ENCODE measurements at regions not wholly inside any gene's neighbourhood (a gene's known extent, or its start where the extent isn't known, plus 50 kb on each side); places are given as distances from the start of the nearest gene placed in this dataset.

GRCh38 chr12:58528271-58528670 lies 392.0 kb downstream of the LRIG3 start:
- H3K9me3 Mint-ChIP-seq (ENCODE audit: unreplicated experiment) = no peaks in the 10 kb centered on the region
- POLR2A ChIA-PET = no interaction called here
- H3K36me3 Mint-ChIP-seq (ENCODE audit: insufficient read depth, unreplicated experiment) = no peaks in the 10 kb centered on the region
- H3K4me1 Mint-ChIP-seq (ENCODE audit: insufficient read depth, unreplicated experiment) = peaks cover 29% of the 10 kb centered on the region
- H3K27ac Mint-ChIP-seq (ENCODE audit: low read depth, unreplicated experiment) = no peak overlapping the region
- intact Hi-C loops (cut with micrococcal nuclease) = no loop called here
- BruUV-seq (replicated peaks) = no TSS peak
- CTCF ChIA-PET = interaction anchor here (0.6 to 3.3 kb wide), 3 partner anchors 12 to 178 kb away, joined by 3 to 15 read pairs (median 14); no protein-coding TSS in a partner anchor
- no peaks in the 10 kb centered on the region for H3K27me3 Mint-ChIP-seq (ENCODE audit: insufficient read depth, unreplicated experiment)
- no peak for TF ChIP-seq CTCF (IDR thresholded peaks at IDR 0.05; ENCODE audit: unreplicated experiment)
- no peak overlapping the region for H3K4me3 Mint-ChIP-seq (ENCODE audit: unreplicated experiment)
- DNase-seq (ENCODE audit: unreplicated experiment) = no peak

DNA sequence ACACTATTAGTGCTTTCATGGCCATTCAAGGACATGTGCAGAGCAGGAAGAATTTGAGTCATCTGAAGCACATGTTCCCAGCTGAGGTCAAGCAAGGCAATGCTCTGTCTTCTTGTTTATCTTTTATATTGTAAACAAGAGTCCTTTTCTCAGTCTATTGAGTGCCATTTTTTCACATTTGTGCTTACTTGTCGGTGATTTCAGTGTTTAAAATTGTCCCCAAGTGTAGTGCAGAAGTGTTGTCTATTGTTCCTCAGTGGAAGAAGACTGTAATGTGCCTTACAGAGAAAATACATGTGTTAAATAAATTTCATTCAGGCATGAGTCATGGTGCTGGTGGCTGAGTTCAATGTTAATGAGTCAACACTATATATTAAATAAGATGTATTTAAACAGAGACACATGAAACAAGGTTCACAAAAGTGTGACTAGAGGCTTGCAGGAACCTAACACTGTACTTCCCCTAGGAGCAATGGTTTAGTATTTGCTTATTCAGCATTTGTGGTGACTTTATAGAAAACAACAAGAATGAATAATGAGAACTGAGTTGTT lies 391.1 kb downstream of the LRIG3 start:
- POLR2A ChIA-PET = interaction anchor here (0.5 to 1.6 kb wide), 5 partner anchors 11 to 1681 kb away, joined by 3 to 5 read pairs (median 3); no protein-coding TSS in a partner anchor
- Mint-ChIP-seq H3K4me3 (ENCODE audit: unreplicated experiment) (peak overlapping the region; percentile 29), H3K9me3 (ENCODE audit: unreplicated experiment) (no peaks in the 10 kb centered on the region), H3K4me1 (ENCODE audit: insufficient read depth, unreplicated experiment) (peaks cover 35% of the 10 kb centered on the region), H3K27ac (ENCODE audit: low read depth, unreplicated experiment) (peak overlapping the region; percentile 60), H3K27me3 (ENCODE audit: insufficient read depth, unreplicated experiment) (no peaks in the 10 kb centered on the region), H3K36me3 (ENCODE audit: insufficient read depth, unreplicated experiment) (no peaks in the 10 kb centered on the region)
- intact Hi-C loops (cut with micrococcal nuclease) = no loop called here
- CTCF ChIA-PET = interaction anchor here (0.5 to 3.3 kb wide), 2 partner anchors 11 to 559 kb away, joined by 3 to 15 read pairs; no protein-coding TSS in a partner anchor
- no peak for TF ChIP-seq CTCF (IDR thresholded peaks at IDR 0.05; ENCODE audit: unreplicated experiment)
- TSS peak; percentile 64 for BruUV-seq (replicated peaks)
- DNase-seq (ENCODE audit: unreplicated experiment) = peak; percentile 53

DNA sequence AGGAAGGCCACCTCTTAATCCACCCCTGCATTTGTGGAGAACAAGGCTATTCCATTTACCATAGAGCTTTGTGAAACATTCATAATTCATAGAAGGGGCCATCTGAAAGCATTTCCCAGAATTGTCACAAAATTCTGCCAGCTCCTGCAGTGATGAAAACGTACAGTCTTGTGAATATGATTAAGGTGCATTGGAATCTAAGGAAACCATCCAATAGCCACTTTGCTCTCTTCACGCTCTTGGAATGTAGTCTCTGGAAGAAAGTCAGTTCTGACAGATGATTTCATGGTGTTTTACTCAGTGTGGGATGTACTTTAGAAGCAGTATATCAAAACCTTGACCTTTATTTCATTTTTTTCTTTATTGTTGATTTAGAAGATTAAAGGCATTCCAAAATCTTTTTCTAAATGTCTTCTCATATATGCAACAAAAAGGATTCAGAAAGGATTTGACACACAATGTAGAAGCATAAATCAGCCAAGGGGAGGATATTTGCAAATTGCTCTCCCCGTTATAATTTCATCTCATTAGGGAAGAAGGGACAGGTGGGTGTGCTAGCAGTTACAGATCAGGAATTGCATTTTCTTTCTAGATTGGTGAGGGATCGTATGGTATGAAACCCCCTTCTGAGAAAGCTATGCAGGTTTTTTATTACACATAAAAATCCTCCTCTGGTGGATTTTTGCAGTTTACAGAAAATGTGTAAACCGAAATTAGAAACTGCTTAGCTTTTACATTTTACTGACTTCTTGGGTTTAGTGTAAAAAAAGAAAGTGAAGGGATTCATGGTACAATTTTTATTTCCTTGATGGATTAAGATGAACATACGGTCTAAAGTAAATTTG lies 390.2 kb downstream of the LRIG3 start:
- intact Hi-C loops (cut with micrococcal nuclease) = loop anchor here (1.0 kb wide), 1 partner anchor 105 kb away; no protein-coding TSS in a partner anchor
- peak; percentile 68 for DNase-seq (ENCODE audit: unreplicated experiment)
- ChIA-PET CTCF (interaction anchor here (0.5 to 3.3 kb wide), 2 partner anchors 10 to 558 kb away, joined by 3 to 15 read pairs; no protein-coding TSS in a partner anchor), POLR2A (interaction anchor here (0.6 to 1.6 kb wide), 4 partner anchors 10 to 1681 kb away, joined by 3 to 5 read pairs (median 4); no protein-coding TSS in a partner anchor)
- H3K27ac Mint-ChIP-seq (ENCODE audit: low read depth, unreplicated experiment) = peak overlapping the region; percentile 60
- no peaks in the 10 kb centered on the region for H3K36me3 Mint-ChIP-seq (ENCODE audit: insufficient read depth, unreplicated experiment)
- H3K4me1 Mint-ChIP-seq (ENCODE audit: insufficient read depth, unreplicated experiment) = peaks cover 35% of the 10 kb centered on the region
- H3K4me3 Mint-ChIP-seq (ENCODE audit: unreplicated experiment) = peak overlapping the region; percentile 29
- H3K9me3 Mint-ChIP-seq (ENCODE audit: unreplicated experiment) = no peaks in the 10 kb centered on the region
- no peak for TF ChIP-seq CTCF (IDR thresholded peaks at IDR 0.05; ENCODE audit: unreplicated experiment)
- H3K27me3 Mint-ChIP-seq (ENCODE audit: insufficient read depth, unreplicated experiment) = no peaks in the 10 kb centered on the region
- no TSS peak for BruUV-seq (replicated peaks)

DNA sequence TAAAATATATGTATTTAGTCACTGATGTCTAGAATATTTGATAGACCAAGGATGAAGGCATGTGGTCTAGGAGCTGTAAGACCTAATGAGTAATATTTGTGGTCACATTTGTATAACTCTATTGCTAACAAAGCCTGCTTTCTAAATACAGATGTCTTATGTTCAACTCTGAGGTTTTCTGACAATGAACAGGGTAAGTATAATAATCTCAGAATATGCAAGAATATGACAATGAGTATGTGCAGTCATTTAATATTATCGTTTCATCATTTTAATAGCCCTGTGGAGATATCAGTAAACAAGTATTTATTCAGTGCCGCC lies 389.6 kb downstream of the LRIG3 start:
- H3K4me3 Mint-ChIP-seq (ENCODE audit: unreplicated experiment) = no peak overlapping the region
- intact Hi-C loops (cut with micrococcal nuclease) = loop anchor here (1.0 kb wide), 1 partner anchor 105 kb away; no protein-coding TSS in a partner anchor
- ChIA-PET CTCF (interaction anchor here (3.3 kb wide), 1 partner anchor 10 kb away, joined by 15 read pairs; no protein-coding TSS in a partner anchor), POLR2A (interaction anchor here (0.7 to 1.6 kb wide), 2 partner anchors 106 to 722 kb away, joined by 4 to 5 read pairs; no protein-coding TSS in a partner anchor)
- TF ChIP-seq CTCF (IDR thresholded peaks at IDR 0.05; ENCODE audit: unreplicated experiment) = no peak
- DNase-seq (ENCODE audit: unreplicated experiment) = no peak
- H3K27me3 Mint-ChIP-seq (ENCODE audit: insufficient read depth, unreplicated experiment) = no peaks in the 10 kb centered on the region
- H3K9me3 Mint-ChIP-seq (ENCODE audit: unreplicated experiment) = no peaks in the 10 kb centered on the region
- no TSS peak for BruUV-seq (replicated peaks)
- no peaks in the 10 kb centered on the region for H3K36me3 Mint-ChIP-seq (ENCODE audit: insufficient read depth, unreplicated experiment)
- no peak overlapping the region for H3K27ac Mint-ChIP-seq (ENCODE audit: low read depth, unreplicated experiment)
- H3K4me1 Mint-ChIP-seq (ENCODE audit: insufficient read depth, unreplicated experiment) = peaks cover 35% of the 10 kb centered on the region

All from MCF 10A (cell line).